HCT116 (cell line): ENCODE measurements at regions not wholly inside any gene's neighbourhood (a gene's known extent, or its start where the extent isn't known, plus 50 kb on each side); places are given as distances from the start of the nearest gene placed in this dataset.

Experiments used
- ATAC-seq: fragments of 200-7000 bp; cut with Tn5 transposase; 2 replicates; pipeline ENCODE4 v1.9.1; 2020; ENCODE audit warnings: mild to moderate bottlenecking, moderate library complexity
- BruUV-seq: library from RNA; stranded (reverse); fragments of 400-500 nt; replicated peaks from 2 replicates; lab custom pipeline; 2021; lab: Mats Ljungman, UMichigan
- CTCF ChIA-PET: fragments of 300-600 bp; sonication (Branson Sonifier 250); formaldehyde crosslinking; loops from one replicate; lab custom pipeline; 2021; ENCODE audit warnings: antibody characterized with exemption; lab: Charles Lee
- POLR2A ChIA-PET: fragments of 300-600, 350-600 bp; sonication (Branson Sonifier 250); formaldehyde crosslinking; loops from one replicate; lab custom pipeline; 2021; ENCODE audit warnings: antibody characterized with exemption; lab: Charles Lee
- RAD21 ChIA-PET, 2 experiments: fragments of 300-600 bp; sonication (Branson Sonifier 250); formaldehyde crosslinking; loops; one replicate each; lab custom pipeline; 2023; ENCODE audit warnings: low total read pairs in 2 of 2; ENCODE audit not compliant: uncharacterized antibody in 2 of 2, unreplicated experiment in 2 of 2, low non-redundant PET in 1 of 2; lab: Charles Lee
- DNase-seq: peaks from one replicate; pipeline ENCODE4 v3.0.0-alpha.2; 2010; ENCODE audit warnings: low read depth, low spot score
- H2AFZ ChIP-seq: fragments of 200-600 bp; shearing (Covaris generic), sonication (generic); 2 replicates; pipeline ENCODE4 v1.6.1; 2017; ENCODE audit warnings: low read depth, mixed run types, mixed read lengths, antibody characterized with exemption, low read length; ENCODE audit not compliant: poor library complexity, severe bottlenecking
- H3K27ac ChIP-seq: 2 replicates; pipeline ENCODE4 v1.5.1; 2012; ENCODE audit warnings: low read depth, low read length
- H3K27me3 ChIP-seq: fragments of 200-600 bp; sonication (generic); 2 replicates; pipeline ENCODE4 v1.6.1; 2016; ENCODE audit warnings: mixed run types, low read length, mixed read lengths; ENCODE audit not compliant: insufficient read depth
- H3K36me3 ChIP-seq, 2 experiments: fragments of 200-500 bp in 1 of 2; fragments of 200-600 bp in 1 of 2; sonication (Bioruptor generic) in 1 of 2; sonication (generic) in 1 of 2; 2 replicates each; pipeline versions ENCODE4 v1.5.1 to v1.6.1; 2014 to 2016; ENCODE audit warnings: low read length in 2 of 2, inconsistent platforms in 1 of 2, mixed read lengths in 1 of 2, mixed run types in 1 of 2; ENCODE audit not compliant: insufficient read depth in 2 of 2, control insufficient read depth in 1 of 2
- H3K4me1 ChIP-seq, 2 experiments: fragments of 200-600 bp in 1 of 2; sonication (generic) in 1 of 2; 2 replicates each; pipeline versions ENCODE4 v1.5.1 to v1.6.1; 2012 to 2017; ENCODE audit warnings: low read length in 2 of 2, inconsistent platforms in 1 of 2, mild to moderate bottlenecking in 1 of 2, mixed read lengths in 1 of 2, mixed run types in 1 of 2, moderate library complexity in 1 of 2; ENCODE audit not compliant: insufficient read depth in 2 of 2, control insufficient read depth in 1 of 2
- H3K4me2 ChIP-seq: fragments of 200-600 bp; sonication (generic); 2 replicates; pipeline ENCODE4 v1.6.1; 2017; ENCODE audit warnings: mixed run types, low read length, mixed read lengths
- H3K4me3 ChIP-seq, 2 experiments: fragments of 200-600 bp in 1 of 2; sonication (generic) in 1 of 2; replicated peaks in 1 of 2; 2 replicates each; pipeline ENCODE4 v1.5.1; 2011 to 2016; ENCODE audit warnings: low read length in 2 of 2, control low read depth in 1 of 2, low read depth in 1 of 2, mild to moderate bottlenecking in 1 of 2, mixed read lengths in 1 of 2, mixed run types in 1 of 2
- H3K79me2 ChIP-seq: fragments of 200-600 bp; sonication (generic); 2 replicates; pipeline ENCODE4 v1.6.1; 2017; ENCODE audit warnings: mild to moderate bottlenecking, mixed run types, low read length, moderate library complexity, mixed read lengths; ENCODE audit not compliant: insufficient read depth
- H3K9ac ChIP-seq: fragments of 200-600 bp; sonication (generic); 2 replicates; pipeline ENCODE4 v1.6.1; 2016; ENCODE audit warnings: low read length, mixed read lengths
- H3K9me2 ChIP-seq: fragments of 200-600 bp; sonication (generic), shearing (Covaris generic); 2 replicates; pipeline ENCODE4 v1.6.1; 2017; ENCODE audit warnings: mixed run types, mild to moderate bottlenecking, moderate library complexity; ENCODE audit not compliant: insufficient read depth
- H3K9me3 ChIP-seq, 2 experiments: fragments of 200-500 bp in 1 of 2; fragments of 200-600 bp in 1 of 2; sonication (Bioruptor generic) in 1 of 2; sonication (generic) in 1 of 2; 2 replicates each; pipeline ENCODE4 v1.6.1; 2014 to 2017; ENCODE audit warnings: low read length in 2 of 2, mixed read lengths in 2 of 2, inconsistent platforms in 1 of 2, low read depth in 1 of 2, mild to moderate bottlenecking in 1 of 2, mixed run types in 1 of 2, moderate library complexity in 1 of 2; ENCODE audit not compliant: control insufficient read depth in 1 of 2, insufficient read depth in 1 of 2
- H4K20me1 ChIP-seq: fragments of 200-600 bp; sonication (generic), shearing (Covaris generic); 2 replicates; pipeline ENCODE4 v1.6.1; 2017; ENCODE audit warnings: mixed run types, mild to moderate bottlenecking, moderate library complexity; ENCODE audit not compliant: insufficient read depth
- CEBPB ChIP-seq: IDR thresholded peaks from 2 replicates; pipeline ENCODE4 v1.6.1; 2012; ENCODE audit warnings: low read depth
- EGR1 ChIP-seq: IDR thresholded peaks from 2 replicates; pipeline ENCODE4 v1.6.1; 2012; ENCODE audit warnings: low read depth
- ELF1 ChIP-seq: IDR thresholded peaks from 2 replicates; pipeline ENCODE4 v1.6.1; 2012; ENCODE audit warnings: low read depth, borderline replicate concordance
- EZH2phosphoT487 ChIP-seq: fragments of 200-600 bp; IDR thresholded peaks from 2 replicates; pipeline ENCODE4 v1.6.1; 2018; ENCODE audit warnings: antibody characterized with exemption, borderline replicate concordance
- POLR2A ChIP-seq: IDR thresholded peaks from 2 replicates; pipeline ENCODE4 v1.7.0; 2011; ENCODE audit warnings: borderline replicate concordance; ENCODE audit not compliant: insufficient read depth, insufficient read length; ENCODE audit errors: extremely low read depth
- SIN3A ChIP-seq: IDR thresholded peaks from 2 replicates; pipeline ENCODE4 v1.6.1; 2012; ENCODE audit warnings: low read depth
- YY1 ChIP-seq: IDR thresholded peaks from 2 replicates; pipeline ENCODE4 v1.6.1; 2011; ENCODE audit warnings: low read length, low read depth, moderate library complexity, mild to moderate bottlenecking; ENCODE audit not compliant: insufficient replicate concordance; ENCODE audit errors: extremely low read depth
- ZNF274 ChIP-seq: fragments of 200-500 bp; sonication (Bioruptor generic); IDR thresholded peaks from 2 replicates; pipeline ENCODE4 v1.6.1; 2014; ENCODE audit warnings: mild to moderate bottlenecking, low read depth, low read length, inconsistent platforms
- intact Hi-C: fragments of 100-400 bp; cut with micrococcal nuclease; formaldehyde crosslinking; loops from 2 replicates; pipeline ENCODE4 v1.10.0; 2022
- TF ChIP-seq, protein P1 (sequence below): IDR thresholded peaks from 2 replicates; pipeline ENCODE4 v1.6.1; 2012
- TF ChIP-seq, protein P2 (sequence below): IDR thresholded peaks from 2 replicates; pipeline ENCODE4 v1.6.1; 2012; ENCODE audit warnings: low read depth
- TF ChIP-seq, protein P3 (sequence below): IDR thresholded peaks from 2 replicates; pipeline ENCODE4 v1.6.1; 2011; ENCODE audit warnings: mild to moderate bottlenecking, low read length, moderate library complexity; ENCODE audit not compliant: insufficient replicate concordance; ENCODE audit errors: extremely low read depth
- TF ChIP-seq, protein P4 (sequence below): IDR thresholded peaks from 2 replicates; pipeline ENCODE4 v1.6.1; 2012

DNA sequence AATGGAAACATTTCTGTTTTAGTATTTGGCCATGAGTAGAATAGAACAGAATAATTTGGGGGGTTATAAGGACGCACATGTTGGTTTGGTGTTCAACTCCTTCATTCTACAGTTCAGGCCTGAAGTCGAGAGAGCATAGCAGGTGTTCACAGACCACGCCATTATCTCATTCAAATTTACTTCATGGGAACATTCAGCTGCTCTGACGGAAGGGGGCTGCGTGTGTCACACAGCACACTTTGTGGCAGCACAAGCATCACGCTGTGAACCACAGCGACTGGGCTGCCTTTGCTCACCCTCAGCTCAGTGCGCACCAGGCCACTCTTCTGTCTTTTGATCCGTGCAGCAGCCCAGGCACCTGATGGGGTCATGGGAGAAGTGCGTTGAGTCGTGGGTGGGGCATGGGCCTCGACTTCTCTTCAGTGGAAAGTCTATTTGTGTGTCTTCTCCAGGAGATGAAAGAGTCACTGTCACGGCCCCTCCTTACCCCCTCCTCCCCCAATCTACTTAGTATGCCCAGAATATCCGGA is 348.6 kb upstream of the SALL3 start:
- H3K36me3 ChIP-seq, result no peaks in the 10 kb centered on the region
- intact Hi-C loops, result no loop called here
- DNase-seq (no peak), ATAC-seq (no peak)
- H3K9ac ChIP-seq, result no peak overlapping the region
- peaks cover 0 to 6% of the 10 kb centered on the region in 2 experiments; a peak in 2 of 4 replicates for H3K9me3 ChIP-seq
- BruUV-seq, result no TSS peak
- H2AFZ ChIP-seq, result no peak overlapping the region
- ChIA-PET RAD21 (no interaction called here), CTCF (no interaction called here), POLR2A (no interaction called here)
- H4K20me1 ChIP-seq, result no peaks in the 10 kb centered on the region
- TF ChIP-seq ELF1, result no peak
- no peak for TF ChIP-seq EZH2phosphoT487
- TF ChIP-seq, protein P1, sequence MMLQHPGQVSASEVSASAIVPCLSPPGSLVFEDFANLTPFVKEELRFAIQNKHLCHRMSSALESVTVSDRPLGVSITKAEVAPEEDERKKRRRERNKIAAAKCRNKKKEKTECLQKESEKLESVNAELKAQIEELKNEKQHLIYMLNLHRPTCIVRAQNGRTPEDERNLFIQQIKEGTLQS, result no peak
- no peak for TF ChIP-seq POLR2A
- TF ChIP-seq, protein P2, sequence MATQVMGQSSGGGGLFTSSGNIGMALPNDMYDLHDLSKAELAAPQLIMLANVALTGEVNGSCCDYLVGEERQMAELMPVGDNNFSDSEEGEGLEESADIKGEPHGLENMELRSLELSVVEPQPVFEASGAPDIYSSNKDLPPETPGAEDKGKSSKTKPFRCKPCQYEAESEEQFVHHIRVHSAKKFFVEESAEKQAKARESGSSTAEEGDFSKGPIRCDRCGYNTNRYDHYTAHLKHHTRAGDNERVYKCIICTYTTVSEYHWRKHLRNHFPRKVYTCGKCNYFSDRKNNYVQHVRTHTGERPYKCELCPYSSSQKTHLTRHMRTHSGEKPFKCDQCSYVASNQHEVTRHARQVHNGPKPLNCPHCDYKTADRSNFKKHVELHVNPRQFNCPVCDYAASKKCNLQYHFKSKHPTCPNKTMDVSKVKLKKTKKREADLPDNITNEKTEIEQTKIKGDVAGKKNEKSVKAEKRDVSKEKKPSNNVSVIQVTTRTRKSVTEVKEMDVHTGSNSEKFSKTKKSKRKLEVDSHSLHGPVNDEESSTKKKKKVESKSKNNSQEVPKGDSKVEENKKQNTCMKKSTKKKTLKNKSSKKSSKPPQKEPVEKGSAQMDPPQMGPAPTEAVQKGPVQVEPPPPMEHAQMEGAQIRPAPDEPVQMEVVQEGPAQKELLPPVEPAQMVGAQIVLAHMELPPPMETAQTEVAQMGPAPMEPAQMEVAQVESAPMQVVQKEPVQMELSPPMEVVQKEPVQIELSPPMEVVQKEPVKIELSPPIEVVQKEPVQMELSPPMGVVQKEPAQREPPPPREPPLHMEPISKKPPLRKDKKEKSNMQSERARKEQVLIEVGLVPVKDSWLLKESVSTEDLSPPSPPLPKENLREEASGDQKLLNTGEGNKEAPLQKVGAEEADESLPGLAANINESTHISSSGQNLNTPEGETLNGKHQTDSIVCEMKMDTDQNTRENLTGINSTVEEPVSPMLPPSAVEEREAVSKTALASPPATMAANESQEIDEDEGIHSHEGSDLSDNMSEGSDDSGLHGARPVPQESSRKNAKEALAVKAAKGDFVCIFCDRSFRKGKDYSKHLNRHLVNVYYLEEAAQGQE, result no peak
- TF ChIP-seq, protein P3, sequence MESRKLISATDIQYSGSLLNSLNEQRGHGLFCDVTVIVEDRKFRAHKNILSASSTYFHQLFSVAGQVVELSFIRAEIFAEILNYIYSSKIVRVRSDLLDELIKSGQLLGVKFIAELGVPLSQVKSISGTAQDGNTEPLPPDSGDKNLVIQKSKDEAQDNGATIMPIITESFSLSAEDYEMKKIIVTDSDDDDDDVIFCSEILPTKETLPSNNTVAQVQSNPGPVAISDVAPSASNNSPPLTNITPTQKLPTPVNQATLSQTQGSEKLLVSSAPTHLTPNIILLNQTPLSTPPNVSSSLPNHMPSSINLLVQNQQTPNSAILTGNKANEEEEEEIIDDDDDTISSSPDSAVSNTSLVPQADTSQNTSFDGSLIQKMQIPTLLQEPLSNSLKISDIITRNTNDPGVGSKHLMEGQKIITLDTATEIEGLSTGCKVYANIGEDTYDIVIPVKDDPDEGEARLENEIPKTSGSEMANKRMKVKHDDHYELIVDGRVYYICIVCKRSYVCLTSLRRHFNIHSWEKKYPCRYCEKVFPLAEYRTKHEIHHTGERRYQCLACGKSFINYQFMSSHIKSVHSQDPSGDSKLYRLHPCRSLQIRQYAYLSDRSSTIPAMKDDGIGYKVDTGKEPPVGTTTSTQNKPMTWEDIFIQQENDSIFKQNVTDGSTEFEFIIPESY, result no peak
- TF ChIP-seq, protein P4, sequence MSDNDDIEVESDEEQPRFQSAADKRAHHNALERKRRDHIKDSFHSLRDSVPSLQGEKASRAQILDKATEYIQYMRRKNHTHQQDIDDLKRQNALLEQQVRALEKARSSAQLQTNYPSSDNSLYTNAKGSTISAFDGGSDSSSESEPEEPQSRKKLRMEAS, result no peak
- TF ChIP-seq YY1, result no peak
- no peak for TF ChIP-seq ZNF274
- no peak for TF ChIP-seq EGR1
- no peak for TF ChIP-seq SIN3A
- TF ChIP-seq CEBPB, result no peak
- H3K27me3 ChIP-seq, result no peaks in the 10 kb centered on the region
- H3K4me1 ChIP-seq, result no peaks in the 10 kb centered on the region
- H3K4me3 ChIP-seq, result no peak overlapping the region
- no peak overlapping the region for H3K4me2 ChIP-seq
- H3K27ac ChIP-seq, result no peak overlapping the region
- no peaks in the 10 kb centered on the region for H3K79me2 ChIP-seq
- no peaks in the 10 kb centered on the region for H3K9me2 ChIP-seq
